SK-N-MC (cell line): ENCODE measurements at regions not wholly inside any gene's neighbourhood (a gene's known extent, or its start where the extent isn't known, plus 50 kb on each side); places are given as distances from the start of the nearest gene placed in this dataset.
"Not testable (repeated sequence)": the region's sequence is repeated elsewhere in the genome, so short reads cannot be mapped to it uniquely, and the experiment has no call there.

Experiments used
- DNase-seq: peaks from one replicate; pipeline ENCODE4 v3.0.0-alpha.2; 2011; ENCODE audit warnings: low read depth, low spot score
- H3K27ac ChIP-seq: fragments of 200-600 bp; sonication (generic); 2 replicates; pipeline ENCODE4 v1.5.1; 2016; ENCODE audit warnings: mixed run types
- H3K36me3 ChIP-seq: fragments of 200-600 bp; sonication (generic); 2 replicates; pipeline ENCODE4 v1.6.1; 2017; ENCODE audit warnings: antibody characterized with exemption, low read length, mixed read lengths; ENCODE audit not compliant: insufficient read depth
- H3K4me3 ChIP-seq: fragments of 200-600 bp; sonication (generic); 2 replicates; pipeline ENCODE4 v1.5.1; 2016
- H3K9ac ChIP-seq: fragments of 200-600 bp; sonication (generic); 2 replicates; pipeline ENCODE4 v1.8.0; 2017; ENCODE audit warnings: mixed run types, mixed read lengths; ENCODE audit not compliant: insufficient read length
- H3K9me3 ChIP-seq: fragments of 200-600 bp; sonication (generic); 2 replicates; pipeline ENCODE4 v1.6.1; 2017; ENCODE audit warnings: low read depth, mild to moderate bottlenecking, antibody characterized with exemption, low read length, moderate library complexity, mixed read lengths
- EZH2 ChIP-seq: fragments of 200-600 bp; sonication (generic); IDR thresholded peaks from one replicate; pipeline ENCODE4 v1.6.1; 2017; ENCODE audit warnings: antibody characterized with exemption
- FOXP2 ChIP-seq: optimal IDR thresholded peaks from 2 replicates; pipeline ENCODE3; 2011; ENCODE audit warnings: mild to moderate bottlenecking, moderate library complexity; ENCODE audit not compliant: insufficient read depth; ENCODE audit errors: extremely low read length, control extremely low read depth
- POLR2AphosphoS5 ChIP-seq: IDR thresholded peaks from 2 replicates; pipeline ENCODE4 v1.6.1; 2012; ENCODE audit warnings: mild to moderate bottlenecking, low read depth, low read length, borderline replicate concordance

- no peak for DNase-seq
- TF ChIP-seq FOXP2 (no peak), POLR2AphosphoS5 (no peak), EZH2 (no peak)
- Histone ChIP-seq H3K9me3 (no peaks in the 10 kb centered on the region), H3K27ac (no peak overlapping the region), H3K9ac (no peak overlapping the region), H3K4me3 (no peak overlapping the region), H3K36me3 (no peaks in the 10 kb centered on the region)
Measured at GRCh38 chr15:20272422-20273184, 269.0 kb downstream of the GOLGA6L6 start.

DNA sequence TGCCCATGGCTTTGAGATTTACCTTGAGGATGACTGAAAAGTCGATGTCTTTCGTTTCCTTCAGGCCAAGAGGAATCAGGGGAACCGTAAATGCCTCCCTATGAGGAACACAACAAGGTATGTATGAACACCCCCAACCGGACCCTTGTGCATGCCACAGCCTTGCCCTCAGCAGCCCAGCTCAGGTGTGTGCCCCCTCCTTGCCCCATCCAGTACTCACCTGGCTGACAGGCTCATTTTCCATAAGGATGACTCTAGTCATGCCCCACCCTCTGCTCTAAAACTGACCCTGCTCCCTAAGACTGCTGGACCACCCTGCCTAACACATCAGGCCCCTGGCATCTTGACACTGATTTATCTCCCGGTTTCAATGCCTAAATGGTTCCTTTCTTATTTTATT is 270.0 kb downstream of the GOLGA6L6 start:
- Histone ChIP-seq H3K27ac (no peak overlapping the region), H3K9me3 (no peaks in the 10 kb centered on the region), H3K9ac (no peak overlapping the region), H3K4me3 (no peak overlapping the region), H3K36me3 (no peaks in the 10 kb centered on the region)
- no peak for DNase-seq
- TF ChIP-seq FOXP2 (no peak), EZH2 (no peak), POLR2AphosphoS5 (no peak)

DNA sequence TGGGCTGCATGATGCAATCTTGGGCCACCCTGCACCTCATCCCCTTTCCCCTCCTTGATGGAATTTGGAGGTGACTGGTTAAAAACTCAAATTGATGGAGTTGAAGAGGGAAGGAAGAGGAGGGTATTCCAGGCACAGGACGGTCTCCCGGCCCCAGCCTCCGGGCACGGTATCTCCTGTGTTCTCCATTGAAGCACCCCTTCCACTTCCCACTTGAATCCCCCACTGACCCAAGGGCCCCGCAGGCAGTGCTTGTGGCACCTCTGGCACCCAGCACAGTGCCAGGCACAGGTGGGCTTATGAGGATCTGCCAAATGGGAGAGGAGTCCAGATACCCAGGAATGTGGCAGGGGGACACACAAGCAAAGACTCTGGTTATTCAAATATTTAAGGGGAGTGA is 271.6 kb downstream of the GOLGA6L6 start:
- H3K36me3 ChIP-seq, H3K4me3 ChIP-seq, H3K27ac ChIP-seq, H3K9ac ChIP-seq, DNase-seq, H3K9me3 ChIP-seq: not testable (repeated sequence)

DNA sequence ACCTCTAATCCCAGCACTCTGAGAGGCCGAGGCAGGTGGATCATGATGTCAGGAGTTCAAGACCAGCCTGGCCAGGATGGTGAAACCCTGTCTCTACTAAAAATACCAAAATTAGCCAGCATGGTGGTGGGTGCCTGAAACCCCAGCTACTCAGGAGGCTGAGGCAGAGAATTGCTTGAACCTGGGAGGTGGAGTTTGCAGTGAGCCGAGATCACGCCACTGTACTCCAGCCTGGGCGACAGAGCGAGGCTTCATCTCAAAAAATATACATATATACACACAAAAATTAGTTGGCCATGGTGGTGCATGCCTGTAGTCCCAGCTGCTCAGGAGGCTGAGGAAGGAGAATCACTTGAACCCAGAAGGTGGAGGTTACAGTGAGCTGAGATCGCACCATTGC is 273.6 kb downstream of the GOLGA6L6 start:
- not testable (repeated sequence) for H3K27ac ChIP-seq, H3K9ac ChIP-seq, DNase-seq, H3K36me3 ChIP-seq, H3K4me3 ChIP-seq, H3K9me3 ChIP-seq

GRCh38 chr15:20267051-20267730 is 274.4 kb downstream of the GOLGA6L6 start:
- not testable (repeated sequence) for H3K27ac ChIP-seq, H3K36me3 ChIP-seq, DNase-seq, H3K9ac ChIP-seq, H3K9me3 ChIP-seq, H3K4me3 ChIP-seq

- not testable (repeated sequence) for DNase-seq, H3K4me3 ChIP-seq, H3K27ac ChIP-seq, H3K9me3 ChIP-seq, H3K36me3 ChIP-seq, H3K9ac ChIP-seq
Measured at GRCh38 chr15:20265710-20266109, 275.9 kb downstream of the GOLGA6L6 start.

GRCh38 chr15:20261321-20262280 is 280.0 kb downstream of the GOLGA6L6 start:
- not testable (repeated sequence) for H3K4me3 ChIP-seq, H3K27ac ChIP-seq, H3K36me3 ChIP-seq, DNase-seq, H3K9ac ChIP-seq, H3K9me3 ChIP-seq

DNA sequence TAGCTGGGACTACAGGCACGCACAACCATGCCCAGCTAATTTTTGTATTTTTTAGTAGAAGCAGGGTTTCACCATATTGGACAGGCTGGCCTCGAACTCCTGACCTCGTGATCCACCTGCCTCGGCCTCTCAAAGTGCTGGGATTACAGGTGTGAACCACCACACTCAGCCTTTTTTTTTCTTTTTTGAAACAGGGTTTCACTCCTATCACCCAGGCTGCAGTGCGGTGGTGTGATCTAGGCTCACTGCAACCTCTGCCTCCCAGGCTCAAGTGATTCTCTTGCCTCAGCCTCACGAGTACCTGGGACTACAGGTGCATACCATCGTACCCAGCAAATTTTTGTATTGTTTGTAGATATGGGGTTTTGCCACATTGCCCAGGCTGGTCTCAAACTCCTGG is 280.9 kb downstream of the GOLGA6L6 start:
- H3K36me3 ChIP-seq, H3K9me3 ChIP-seq, H3K9ac ChIP-seq, DNase-seq, H3K4me3 ChIP-seq, H3K27ac ChIP-seq: not testable (repeated sequence)

DNA sequence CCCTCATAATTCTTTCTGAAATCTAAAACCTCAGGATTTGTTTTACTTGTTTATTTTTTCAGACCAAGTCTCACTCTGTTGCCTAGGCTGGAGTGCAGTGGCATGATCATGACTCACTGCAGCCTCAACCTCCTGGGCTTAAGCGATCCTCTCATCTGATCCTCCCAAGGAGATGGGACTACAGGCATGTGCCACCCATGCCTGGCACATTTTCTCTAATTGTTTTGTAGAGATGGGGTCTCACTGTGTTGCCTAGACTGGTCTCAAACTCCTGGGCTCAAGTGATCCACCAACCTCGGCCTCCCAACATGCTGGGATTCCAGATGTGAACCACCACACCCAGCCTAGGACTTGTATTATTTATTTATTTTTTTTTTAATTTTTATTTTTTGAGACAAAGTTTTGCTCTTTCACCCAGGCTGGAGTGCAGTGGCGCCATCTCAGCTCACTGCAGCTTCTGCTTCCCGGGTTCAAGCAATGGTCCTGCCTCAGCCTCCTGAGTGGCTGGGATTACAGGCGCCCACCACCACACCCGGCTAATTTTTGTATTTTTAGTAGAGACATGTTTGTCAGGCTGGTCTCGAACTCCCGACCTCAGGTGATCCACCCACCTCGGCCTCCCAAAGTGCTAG is 281.9 kb downstream of the GOLGA6L6 start:
- H3K27ac ChIP-seq, H3K36me3 ChIP-seq, H3K9me3 ChIP-seq, DNase-seq, H3K4me3 ChIP-seq, H3K9ac ChIP-seq: not testable (repeated sequence)

DNA sequence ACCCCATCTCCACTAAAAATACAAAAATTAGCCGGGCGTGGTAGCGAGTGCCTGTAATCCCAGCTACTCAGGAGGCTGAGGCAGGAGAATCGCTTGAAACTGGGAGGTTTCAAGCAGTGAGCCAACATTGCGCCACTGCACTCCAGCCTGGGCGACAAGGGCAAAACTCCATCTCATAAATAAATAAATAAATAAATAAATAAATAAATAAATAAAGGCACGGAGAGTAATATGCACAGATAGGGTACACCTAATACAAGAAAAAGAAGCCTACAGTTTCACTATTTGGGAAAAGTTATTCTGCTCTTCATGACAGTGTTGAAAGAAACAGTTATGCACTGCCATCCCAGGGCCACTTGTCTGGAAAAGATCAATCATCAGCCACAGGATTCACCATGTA is 285.2 kb downstream of the GOLGA6L6 start:
- H3K9me3 ChIP-seq = not testable (repeated sequence)

GRCh38 chr15:20255641-20256040 is 286.0 kb downstream of the GOLGA6L6 start:
- not testable (repeated sequence) for H3K9ac ChIP-seq, H3K9me3 ChIP-seq, H3K4me3 ChIP-seq, DNase-seq, H3K27ac ChIP-seq, H3K36me3 ChIP-seq

More for the DNA sequence above, 285.2 kb downstream of the GOLGA6L6 start:
- not testable (repeated sequence) for H3K36me3 ChIP-seq, H3K27ac ChIP-seq, DNase-seq, H3K4me3 ChIP-seq, H3K9ac ChIP-seq

DNA sequence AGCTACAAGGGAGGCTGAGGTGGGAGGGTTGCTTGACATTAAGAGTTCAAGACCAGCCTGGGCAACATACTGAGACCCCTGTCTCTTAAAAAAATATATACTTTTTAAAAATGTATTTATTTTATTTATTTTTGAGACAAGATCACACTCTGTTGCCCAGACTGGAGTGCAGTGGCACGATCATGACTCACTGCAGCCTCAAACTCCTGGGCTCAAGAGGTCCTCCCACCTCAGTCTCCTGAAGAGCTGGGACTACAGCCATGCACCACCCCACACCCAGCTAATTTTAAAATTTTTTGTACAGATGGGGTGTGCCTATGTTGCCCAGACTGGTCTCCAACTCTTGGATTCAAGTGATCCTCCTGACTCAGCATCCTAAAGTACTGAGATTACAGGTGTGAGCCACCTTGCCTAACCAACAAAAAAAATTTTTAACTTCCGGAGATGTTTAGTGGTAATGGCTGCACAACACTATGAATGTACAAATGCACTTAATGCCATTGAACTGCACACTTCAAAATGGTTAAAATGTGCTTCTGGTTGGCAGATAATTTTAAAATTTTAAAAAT is 288.5 kb downstream of the GOLGA6L6 start:
- DNase-seq, H3K9ac ChIP-seq, H3K36me3 ChIP-seq, H3K4me3 ChIP-seq, H3K9me3 ChIP-seq, H3K27ac ChIP-seq: not testable (repeated sequence)
